PC-3 (cell line): ENCODE measurements at regions not wholly inside any gene's neighbourhood (a gene's known extent, or its start where the extent isn't known, plus 50 kb on each side); places are given as distances from the start of the nearest gene placed in this dataset.

Experiments
- EZH2 ChIP-seq: fragments of 300-600 bp; sonication (generic); IDR thresholded peaks from one replicate; pipeline ENCODE4 v1.6.1; 2017; ENCODE audit warnings: antibody characterized with exemption, mild to moderate bottlenecking, low read length; ENCODE audit not compliant: unreplicated experiment
- TF ChIP-seq, protein P1 (sequence below): fragments of 300-600 bp; sonication (generic); conservative IDR thresholded peaks from 2 replicates; pipeline ENCODE4 v1.5.1; 2017; ENCODE audit warnings: antibody characterized with exemption, low read depth, mild to moderate bottlenecking, low read length

DNA sequence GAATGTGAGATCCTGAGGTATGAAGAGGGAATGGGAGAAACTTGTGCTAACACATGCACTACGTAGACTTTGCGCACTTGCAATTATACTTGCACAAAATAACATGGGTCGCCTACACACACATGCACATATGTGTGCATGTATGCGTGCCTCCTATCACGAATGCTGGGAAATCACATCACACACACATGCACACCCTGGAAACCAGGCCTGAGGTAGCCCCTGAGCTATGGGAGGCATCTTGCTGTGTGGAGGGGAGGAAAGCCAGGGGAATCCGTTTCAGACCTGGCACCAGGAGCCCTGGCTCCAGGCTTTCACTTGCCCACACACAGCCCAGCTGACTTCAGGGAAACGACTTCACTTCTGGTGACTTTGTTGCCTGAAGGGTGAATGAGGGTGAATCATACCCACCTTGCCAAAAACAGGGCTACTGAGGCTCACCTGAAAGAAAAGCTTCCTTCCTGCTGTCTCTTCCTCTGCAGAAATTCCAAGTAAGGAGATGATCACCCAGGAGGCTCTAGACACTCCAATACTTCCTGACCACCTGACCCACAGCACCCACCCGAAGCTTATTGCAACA, 136.0 kb upstream of the NGF start:
- no peak for TF ChIP-seq EZH2
- TF ChIP-seq, protein P1, sequence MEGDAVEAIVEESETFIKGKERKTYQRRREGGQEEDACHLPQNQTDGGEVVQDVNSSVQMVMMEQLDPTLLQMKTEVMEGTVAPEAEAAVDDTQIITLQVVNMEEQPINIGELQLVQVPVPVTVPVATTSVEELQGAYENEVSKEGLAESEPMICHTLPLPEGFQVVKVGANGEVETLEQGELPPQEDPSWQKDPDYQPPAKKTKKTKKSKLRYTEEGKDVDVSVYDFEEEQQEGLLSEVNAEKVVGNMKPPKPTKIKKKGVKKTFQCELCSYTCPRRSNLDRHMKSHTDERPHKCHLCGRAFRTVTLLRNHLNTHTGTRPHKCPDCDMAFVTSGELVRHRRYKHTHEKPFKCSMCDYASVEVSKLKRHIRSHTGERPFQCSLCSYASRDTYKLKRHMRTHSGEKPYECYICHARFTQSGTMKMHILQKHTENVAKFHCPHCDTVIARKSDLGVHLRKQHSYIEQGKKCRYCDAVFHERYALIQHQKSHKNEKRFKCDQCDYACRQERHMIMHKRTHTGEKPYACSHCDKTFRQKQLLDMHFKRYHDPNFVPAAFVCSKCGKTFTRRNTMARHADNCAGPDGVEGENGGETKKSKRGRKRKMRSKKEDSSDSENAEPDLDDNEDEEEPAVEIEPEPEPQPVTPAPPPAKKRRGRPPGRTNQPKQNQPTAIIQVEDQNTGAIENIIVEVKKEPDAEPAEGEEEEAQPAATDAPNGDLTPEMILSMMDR: no peak
